ENCODE measurements at regions not wholly inside any gene's neighbourhood (a gene's known extent, or its start where the extent isn't known, plus 50 kb on each side); places are given as distances from the start of the nearest gene placed in this dataset.

- no peak for TF ChIP-seq CTCF (IDR thresholded peaks at IDR 0.05; ENCODE audit: low read depth, low read length)
- no peak for DNase-seq (ENCODE audit: low read depth in 2 of 2)
- no peak overlapping the region for H3K4me3 ChIP-seq (replicated peaks in 1 of 2; ENCODE audit: low read depth in 2 of 2, low read length in 2 of 2)
Observed at GRCh38 chr5:5957737-5958136, 420.6 kb downstream of the MED10 start.

DNA sequence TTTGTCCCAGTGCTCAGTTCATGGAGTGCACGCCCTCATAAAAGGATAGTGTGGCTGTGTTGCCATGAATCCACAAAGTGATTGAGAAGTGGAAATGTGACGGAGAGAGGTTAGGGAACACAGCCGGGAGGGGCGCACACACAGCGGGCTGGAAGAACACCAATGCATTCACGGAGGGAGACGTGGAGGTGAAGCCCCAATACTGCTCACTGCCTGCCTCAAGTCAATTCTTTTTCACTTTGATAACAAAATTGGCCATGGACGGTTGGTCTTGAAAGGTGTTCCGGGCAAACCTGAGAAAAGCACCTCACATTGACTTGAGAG lies 424.1 kb downstream of the MED10 start:
- TF ChIP-seq CTCF (IDR thresholded peaks at IDR 0.05; ENCODE audit: low read depth, low read length) = no peak
- no peak for DNase-seq (ENCODE audit: low read depth in 2 of 2)
- no peak overlapping the region for H3K4me3 ChIP-seq (replicated peaks in 1 of 2; ENCODE audit: low read depth in 2 of 2, low read length in 2 of 2)

- no peak for DNase-seq (ENCODE audit: low read depth in 2 of 2)
- no peak for TF ChIP-seq CTCF (IDR thresholded peaks at IDR 0.05; ENCODE audit: low read depth, low read length)
- H3K4me3 ChIP-seq (replicated peaks in 1 of 2; ENCODE audit: low read depth in 2 of 2, low read length in 2 of 2) = no peak overlapping the region
Observed at GRCh38 chr5:5953584-5954274, 424.6 kb downstream of the MED10 start.

DNA sequence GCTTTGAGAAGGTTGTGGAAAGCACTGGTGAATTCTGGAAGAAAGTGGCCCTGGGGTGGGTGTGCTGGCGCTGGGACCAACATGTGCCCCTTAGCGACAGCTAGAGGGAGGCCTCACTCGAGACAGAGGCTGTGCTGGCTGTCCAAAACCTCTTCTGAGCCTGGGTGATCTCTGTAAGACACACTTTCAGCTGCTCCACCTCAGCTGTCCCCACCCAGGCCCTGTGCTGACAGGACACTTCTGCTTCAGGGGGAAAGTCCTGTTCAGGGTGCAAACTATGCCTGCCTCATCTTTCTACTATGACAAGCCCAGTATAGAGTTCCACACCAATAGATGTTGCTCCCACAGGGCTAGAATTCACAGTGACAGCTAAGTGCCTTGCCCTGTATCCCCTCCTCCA lies 426.4 kb downstream of the MED10 start:
- H3K4me3 ChIP-seq (replicated peaks in 1 of 2; ENCODE audit: low read depth in 2 of 2, low read length in 2 of 2) = no peak overlapping the region
- no peak for TF ChIP-seq CTCF (IDR thresholded peaks at IDR 0.05; ENCODE audit: low read depth, low read length)
- DNase-seq (ENCODE audit: low read depth in 2 of 2) = no peak

DNA sequence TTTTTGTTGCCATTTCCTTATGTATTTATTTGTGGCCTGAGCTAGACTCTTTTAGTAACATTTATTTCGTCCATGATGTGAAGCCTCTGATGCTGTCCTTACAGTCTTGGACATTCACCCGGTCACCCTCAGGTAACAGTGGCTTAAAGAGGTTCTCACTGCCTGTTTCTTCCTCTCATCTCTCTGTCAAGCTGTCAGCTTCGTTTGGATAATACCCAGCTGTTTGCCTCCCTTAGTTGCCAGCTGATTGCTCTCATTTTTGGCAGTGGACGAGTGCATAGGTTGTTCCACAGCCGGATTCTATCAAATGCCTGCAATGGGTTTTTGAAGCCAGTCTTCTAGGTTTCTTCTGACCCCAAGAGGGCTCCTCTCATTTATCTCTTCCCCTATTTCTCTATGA lies 427.7 kb downstream of the MED10 start:
- H3K4me3 ChIP-seq (replicated peaks in 1 of 2; ENCODE audit: low read depth in 2 of 2, low read length in 2 of 2) = no peak overlapping the region
- no peak for TF ChIP-seq CTCF (IDR thresholded peaks at IDR 0.05; ENCODE audit: low read depth, low read length)
- no peak for DNase-seq (ENCODE audit: low read depth in 2 of 2)

DNA sequence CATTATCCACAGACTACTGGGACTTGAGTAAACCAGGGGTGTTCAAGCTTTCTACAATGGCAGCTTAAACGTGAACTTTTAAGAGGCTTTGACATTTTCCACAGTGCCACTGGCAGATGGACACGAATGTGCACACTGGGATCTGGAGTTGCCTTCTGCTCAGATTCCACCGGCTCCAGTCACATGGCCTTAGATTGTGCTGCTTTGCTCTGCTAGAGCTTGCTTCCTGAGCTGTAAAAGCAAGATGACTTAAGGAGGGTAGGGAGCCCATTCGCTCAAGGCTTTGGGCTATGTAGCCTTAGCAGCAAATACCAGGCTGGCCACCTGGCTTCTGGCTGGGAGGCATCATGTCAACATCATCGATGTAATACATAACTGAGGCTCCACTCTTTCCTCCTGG lies 436.9 kb downstream of the MED10 start:
- no peak overlapping the region for H3K4me3 ChIP-seq (replicated peaks in 1 of 2; ENCODE audit: low read depth in 2 of 2, low read length in 2 of 2)
- TF ChIP-seq CTCF (IDR thresholded peaks at IDR 0.05; ENCODE audit: low read depth, low read length) = no peak
- no peak for DNase-seq (ENCODE audit: low read depth in 2 of 2)

GRCh38 chr5:5939759-5940370 lies 438.5 kb downstream of the MED10 start:
- H3K4me3 ChIP-seq (replicated peaks in 1 of 2; ENCODE audit: low read depth in 2 of 2, low read length in 2 of 2) = no peak overlapping the region
- DNase-seq (ENCODE audit: low read depth in 2 of 2) = no peak
- no peak for TF ChIP-seq CTCF (IDR thresholded peaks at IDR 0.05; ENCODE audit: low read depth, low read length)
